ENCODE measurements at regions not wholly inside any gene's neighbourhood (a gene's known extent, or its start where the extent isn't known, plus 50 kb on each side); places are given as distances from the start of the nearest gene placed in this dataset.

- TF ChIP-seq CTCF (conservative IDR thresholded peaks at IDR 0.05; ENCODE audit: low read length) (no peak), EZH2phosphoT487 (IDR thresholded peaks at IDR 0.05; ENCODE audit: borderline replicate concordance) (no peak)
These were observed 124.5 kb downstream of the ATXN3L start for GRCh38 chrX:13195340-13195739.

Measured in Loucy (cell line).